HepG2 (cell line): ENCODE measurements at regions not wholly inside any gene's neighbourhood (a gene's known extent, or its start where the extent isn't known, plus 50 kb on each side); places are given as distances from the start of the nearest gene placed in this dataset.

Experiments
- ATAC-seq: fragments of 200-7000 bp; cut with Tn5 transposase; 3 replicates; pipeline ENCODE4 v1.9.1; 2020; ENCODE audit warnings: mild to moderate bottlenecking, moderate library complexity
- BruUV-seq: library from RNA; stranded (reverse); fragments of 400-500 nt; replicated peaks from 2 replicates; lab custom pipeline; 2021; lab: Mats Ljungman, UMichigan
- CTCF ChIA-PET: fragments of 300-600 bp; formaldehyde crosslinking; extraction: SDS; loops from one replicate; lab custom pipeline; 2021; ENCODE audit warnings: low total read pairs, inconsistent platforms, low intra/inter-chr PET ratio; lab: Yijun Ruan, JAX
- POLR2A ChIA-PET: fragments of 350-600 bp; sonication (Branson Sonifier 250); formaldehyde crosslinking; loops from one replicate; lab custom pipeline; 2020; ENCODE audit warnings: antibody characterized with exemption, inconsistent platforms; lab: Yijun Ruan, JAX
- DNase-seq: peaks from one replicate; pipeline ENCODE4 v3.0.0-alpha.2; 2015; ENCODE audit warnings: low spot score
- FAIRE-seq: peaks from 3 replicates; lab custom pipeline; 2011; peaks lifted over from hg19 to GRCh38; lab: Jason Lieb, UNC
- H2AFZ ChIP-seq: one replicate; pipeline ENCODE4 v1.6.1; 2011; ENCODE audit warnings: low read length, inconsistent platforms
- H3K27ac ChIP-seq: fragments of 300-600 bp; 3 replicates; pipeline ENCODE4 v1.8.0; 2011; ENCODE audit warnings: mixed run types, mild to moderate bottlenecking, mixed read lengths, low read length, inconsistent platforms; ENCODE audit not compliant: insufficient read depth; ENCODE audit errors: extremely low read length
- H3K27me3 ChIP-seq, 2 experiments: fragments of 200-600 bp in 1 of 2; 2 replicates in 1 of 2; 3 replicates in 1 of 2; pipeline versions ENCODE4 v1.6.0 to v1.8.0; 2011; ENCODE audit warnings: low read length in 2 of 2, mild to moderate bottlenecking in 2 of 2, moderate library complexity in 2 of 2, inconsistent platforms in 1 of 2; ENCODE audit not compliant: insufficient read depth in 2 of 2, control insufficient read depth in 1 of 2
- H3K36me3 ChIP-seq, 2 experiments: fragments of 200-600 bp in 1 of 2; replicated peaks in 1 of 2; 2 replicates in 1 of 2; 3 replicates in 1 of 2; pipeline versions ENCODE4 v1.5.1 to v1.8.0; 2011; ENCODE audit warnings: low read length in 2 of 2, inconsistent platforms in 1 of 2; ENCODE audit not compliant: insufficient read depth in 2 of 2, control insufficient read depth in 1 of 2
- H3K4me1 ChIP-seq: 2 replicates; pipeline ENCODE4 v1.5.1; 2012; ENCODE audit warnings: low read length, inconsistent platforms; ENCODE audit not compliant: insufficient read depth
- H3K4me2 ChIP-seq: 2 replicates; pipeline ENCODE4 v1.6.0; 2011; ENCODE audit warnings: low read depth, low read length, inconsistent platforms
- H3K4me3 ChIP-seq, 3 experiments: fragments of 200-600 bp in 1 of 3; sonication (generic), shearing (Covaris generic) in 1 of 3; replicated peaks in 1 of 3; 2 replicates each; pipeline ENCODE4 v1.5.1; 2011 to 2016; ENCODE audit warnings: low read length in 3 of 3, inconsistent platforms in 2 of 3, low read depth in 2 of 3, mild to moderate bottlenecking in 2 of 3, control low read depth in 1 of 3, mixed read lengths in 1 of 3; ENCODE audit not compliant: insufficient read depth in 1 of 3
- H3K79me2 ChIP-seq: one replicate; pipeline ENCODE4 v1.6.1; 2011; ENCODE audit warnings: low read length, inconsistent platforms; ENCODE audit not compliant: insufficient read depth
- H3K9ac ChIP-seq: 2 replicates; pipeline ENCODE4 v1.6.0; 2011; ENCODE audit warnings: mild to moderate bottlenecking, low read depth, low read length, inconsistent platforms; ENCODE audit not compliant: insufficient read depth
- H3K9me3 ChIP-seq: 2 replicates; pipeline ENCODE4 v1.5.1; 2012; ENCODE audit warnings: mild to moderate bottlenecking, low read length
- H4K20me1 ChIP-seq: 2 replicates; pipeline ENCODE4 v1.6.0; 2011; ENCODE audit warnings: inconsistent platforms, mild to moderate bottlenecking, low read length, moderate library complexity; ENCODE audit not compliant: insufficient read depth
- ARHGAP35 ChIP-seq: sonication (generic); formaldehyde crosslinking; IDR thresholded peaks from 2 replicates; pipeline ENCODE4 v1.9.0; 2022; ENCODE audit warnings: mild to moderate bottlenecking, inconsistent platforms, moderate library complexity, missing genetic modification reagents, borderline replicate concordance
- FLYWCH1 ChIP-seq: sonication (generic); formaldehyde crosslinking; IDR thresholded peaks from 2 replicates; pipeline ENCODE4 v1.8.1; 2023; ENCODE audit warnings: mild to moderate bottlenecking, missing genetic modification reagents
- GABPA ChIP-seq, 2 experiments: IDR thresholded peaks; 2 replicates each; pipeline ENCODE4 v1.6.1; 2011 to 2016; ENCODE audit warnings: low read depth in 2 of 2, low read length in 1 of 2, missing biosample characterization in 1 of 2, missing genetic modification characterization in 1 of 2
- HDAC1 ChIP-seq: sonication (generic); formaldehyde crosslinking; IDR thresholded peaks from 2 replicates; pipeline ENCODE4 v1.5.1; 2020; ENCODE audit warnings: mild to moderate bottlenecking, missing genetic modification reagents
- KDM6A ChIP-seq: IDR thresholded peaks from 2 replicates; pipeline ENCODE4 v1.6.1; 2016; ENCODE audit warnings: low read depth
- MATR3 ChIP-seq: sonication (generic); formaldehyde crosslinking; IDR thresholded peaks from 2 replicates; pipeline ENCODE4 v1.4.0; 2020; ENCODE audit warnings: missing genetic modification reagents
- MIXL1 ChIP-seq: IDR thresholded peaks from 2 replicates; pipeline ENCODE4 v1.6.1; 2016
- MYC ChIP-seq: sonication (generic); formaldehyde crosslinking; IDR thresholded peaks from 2 replicates; pipeline ENCODE4 v1.9.0; 2021; ENCODE audit warnings: missing genetic modification reagents, borderline replicate concordance
- POLR2AphosphoS5 ChIP-seq: IDR thresholded peaks from 2 replicates; pipeline ENCODE4 v1.6.1; 2012; ENCODE audit warnings: low read depth, low read length
- PPARG ChIP-seq: conservative IDR thresholded peaks from 2 replicates; pipeline ENCODE4 v1.6.1; 2016; ENCODE audit warnings: missing biosample characterization, missing genetic modification reagents
- ZBTB39 ChIP-seq: sonication (generic); formaldehyde crosslinking; IDR thresholded peaks from 2 replicates; pipeline ENCODE4 v1.5.0; 2020; ENCODE audit warnings: missing genetic modification reagents
- ZFYVE20 ChIP-seq: sonication (generic); formaldehyde crosslinking; IDR thresholded peaks from 2 replicates; pipeline ENCODE4 v1.8.0; 2023; ENCODE audit warnings: low read depth, mild to moderate bottlenecking, moderate library complexity, missing genetic modification reagents, borderline replicate concordance
- ZNF143 ChIP-seq: sonication (generic); formaldehyde crosslinking; IDR thresholded peaks from 2 replicates; pipeline ENCODE4 v1.4.0; 2020; ENCODE audit warnings: missing genetic modification reagents
- WGBS: methylation state at CpG from one replicate; pipeline ENCODE4 v1.1.6; 2017; ENCODE audit warnings: low lambda C conversion rate; 5-methylcytosine and 5-hydroxymethylcytosine counted together
- in situ Hi-C: cut with HindIII; loops from 2 replicates; pipeline ENCODE4 v1.10.0; 2017; ENCODE audit warnings: low pct_unique_long_range_greater_than_20kb; ENCODE audit not compliant: extremely low pct_ligation_motif_present
- intact Hi-C: fragments of 100-400 bp; cut with micrococcal nuclease; formaldehyde crosslinking; loops from one replicate; pipeline ENCODE4 v1.10.0; 2022; ENCODE audit not compliant: unreplicated experiment
- TF ChIP-seq, protein P1 (sequence below): IDR thresholded peaks from 2 replicates; pipeline ENCODE4 v1.6.1; 2016; ENCODE audit warnings: low read depth, control low read depth
- TF ChIP-seq, protein P2 (sequence below): sonication (generic); formaldehyde crosslinking; IDR thresholded peaks from 2 replicates; pipeline ENCODE4 v1.5.0; 2020; ENCODE audit warnings: mild to moderate bottlenecking, missing genetic modification reagents

DNA sequence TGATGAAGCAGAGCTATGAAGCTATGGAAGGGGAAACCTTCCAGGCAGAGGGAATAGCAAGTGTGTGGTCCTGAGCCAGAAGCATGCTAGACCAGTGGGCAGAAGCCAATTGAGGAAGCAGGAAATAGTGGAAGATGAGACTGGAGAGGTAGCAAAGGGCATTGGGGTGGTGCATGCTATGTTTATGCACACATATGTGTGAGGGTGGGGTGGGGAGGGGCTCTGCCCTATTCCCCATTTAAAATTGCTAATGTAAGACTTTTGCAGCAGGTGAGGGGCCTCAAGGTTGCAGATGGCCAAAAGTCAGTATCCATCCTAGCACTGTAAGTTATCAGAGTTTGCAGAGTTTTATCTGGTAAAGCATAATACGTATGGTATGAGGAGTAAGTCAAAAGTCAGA is 626.6 kb upstream of the KIRREL3 start:
- no TSS peak for BruUV-seq
- Histone ChIP-seq H2AFZ (no peak overlapping the region), H3K36me3 (no peaks in the 10 kb centered on the region), H3K4me2 (no peak overlapping the region), H3K4me3 (no peak overlapping the region), H3K79me2 (no peaks in the 10 kb centered on the region), H3K27ac (no peak overlapping the region), H3K27me3 (no peaks in the 10 kb centered on the region), H3K9me3 (peaks cover 76% of the 10 kb centered on the region), H3K4me1 (no peaks in the 10 kb centered on the region), H3K9ac (no peak overlapping the region), H4K20me1 (no peaks in the 10 kb centered on the region)
- WGBS, result 8% methylated on average over 1 of the region's 1 CpG
- in situ Hi-C loops, result no loop called here
- no peak for FAIRE-seq
- TF ChIP-seq, protein P1, sequence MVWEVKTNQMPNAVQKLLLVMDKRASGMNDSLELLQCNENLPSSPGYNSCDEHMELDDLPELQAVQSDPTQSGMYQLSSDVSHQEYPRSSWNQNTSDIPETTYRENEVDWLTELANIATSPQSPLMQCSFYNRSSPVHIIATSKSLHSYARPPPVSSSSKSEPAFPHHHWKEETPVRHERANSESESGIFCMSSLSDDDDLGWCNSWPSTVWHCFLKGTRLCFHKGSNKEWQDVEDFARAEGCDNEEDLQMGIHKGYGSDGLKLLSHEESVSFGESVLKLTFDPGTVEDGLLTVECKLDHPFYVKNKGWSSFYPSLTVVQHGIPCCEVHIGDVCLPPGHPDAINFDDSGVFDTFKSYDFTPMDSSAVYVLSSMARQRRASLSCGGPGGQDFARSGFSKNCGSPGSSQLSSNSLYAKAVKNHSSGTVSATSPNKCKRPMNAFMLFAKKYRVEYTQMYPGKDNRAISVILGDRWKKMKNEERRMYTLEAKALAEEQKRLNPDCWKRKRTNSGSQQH (CRISPR knock-in tag), result no peak
- TF ChIP-seq GABPA (IDR thresholded peaks at IDR 0.05; ENCODE audit: low read depth, low read length) (no peak), GABPA (CRISPR knock-in tag; IDR thresholded peaks at IDR 0.05; ENCODE audit: low read depth) (no peak), HDAC1 (no peak), ZBTB39 (CRISPR knock-in tag) (no peak), FLYWCH1 (CRISPR knock-in tag) (no peak), ARHGAP35 (no peak), MATR3 (no peak), ZFYVE20 (CRISPR knock-in tag) (no peak), ZNF143 (CRISPR knock-in tag) (no peak), PPARG (no peak), POLR2AphosphoS5 (no peak), KDM6A (no peak), MIXL1 (CRISPR knock-in tag) (no peak), MYC (CRISPR knock-in tag) (no peak)
- TF ChIP-seq, protein P2, sequence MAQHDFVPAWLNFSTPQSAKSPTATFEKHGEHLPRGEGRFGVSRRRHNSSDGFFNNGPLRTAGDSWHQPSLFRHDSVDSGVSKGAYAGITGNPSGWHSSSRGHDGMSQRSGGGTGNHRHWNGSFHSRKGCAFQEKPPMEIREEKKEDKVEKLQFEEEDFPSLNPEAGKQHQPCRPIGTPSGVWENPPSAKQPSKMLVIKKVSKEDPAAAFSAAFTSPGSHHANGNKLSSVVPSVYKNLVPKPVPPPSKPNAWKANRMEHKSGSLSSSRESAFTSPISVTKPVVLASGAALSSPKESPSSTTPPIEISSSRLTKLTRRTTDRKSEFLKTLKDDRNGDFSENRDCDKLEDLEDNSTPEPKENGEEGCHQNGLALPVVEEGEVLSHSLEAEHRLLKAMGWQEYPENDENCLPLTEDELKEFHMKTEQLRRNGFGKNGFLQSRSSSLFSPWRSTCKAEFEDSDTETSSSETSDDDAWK (CRISPR knock-in tag), result no peak
- intact Hi-C loops, result no loop called here
- ChIA-PET CTCF (no interaction called here), POLR2A (no interaction called here)
- no peak for DNase-seq
- ATAC-seq, result no peak
